CD4-positive, alpha-beta T cell (primary cell): ENCODE measurements at regions not wholly inside any gene's neighbourhood (a gene's known extent, or its start where the extent isn't known, plus 50 kb on each side); places are given as distances from the start of the nearest gene placed in this dataset.

ENCODE experiments used
- ATAC-seq: fragments of 200-7000 bp; cut with Tn5 transposase; one replicate; pipeline ENCODE4 v1.10.0; 2022; ENCODE audit warnings: mild to moderate bottlenecking; ENCODE audit not compliant: poor library complexity
- CTCF ChIA-PET: fragments of 350-600 bp; sonication (Branson Sonifier 250); formaldehyde crosslinking; loops from one replicate; lab custom pipeline; 2021; ENCODE audit warnings: antibody characterized with exemption, inconsistent platforms; lab: Charles Lee
- POLR2A ChIA-PET: fragments of 350-600 bp; sonication (Branson Sonifier 250); formaldehyde crosslinking; loops from one replicate; lab custom pipeline; 2021; ENCODE audit warnings: antibody characterized with exemption, inconsistent platforms; lab: Charles Lee
- DNase-seq, 14 experiments: peaks; one replicate each; pipeline ENCODE4 v3.0.0-alpha.2; 2013 to 2020; ENCODE audit warnings: mixed read lengths in 2 of 14
- H3K27ac ChIP-seq, 2 donors: one replicate each; pipeline versions ENCODE4 v1.5.1 to v1.7.0; 2013; ENCODE audit warnings: low read length in 2 of 2, low read depth in 1 of 2, mild to moderate bottlenecking in 1 of 2
- H3K27me3 ChIP-seq, 2 experiments: 1 replicate in 1 of 2; 2 replicates in 1 of 2; pipeline versions ENCODE4 v1.6.1 to v1.7.0; 2013; ENCODE audit warnings: low read length in 2 of 2, control low read depth in 1 of 2, mild to moderate bottlenecking in 1 of 2, moderate library complexity in 1 of 2; ENCODE audit not compliant: insufficient read depth in 2 of 2, control insufficient read depth in 1 of 2
- H3K36me3 ChIP-seq: one replicate; pipeline ENCODE4 v1.6.1; 2013; ENCODE audit warnings: low read length, control low read depth; ENCODE audit not compliant: insufficient read depth
- H3K4me1 ChIP-seq: one replicate; pipeline ENCODE4 v1.6.1; 2013; ENCODE audit warnings: low read length, control low read depth; ENCODE audit not compliant: insufficient read depth
- H3K4me3 ChIP-seq: one replicate; pipeline ENCODE4 v1.5.1; 2013; ENCODE audit warnings: mild to moderate bottlenecking, low read length, moderate library complexity
- H3K9me3 ChIP-seq, 2 experiments: 1 replicate in 1 of 2; 2 replicates in 1 of 2; pipeline versions ENCODE4 v1.6.1 to v1.7.0; 2013; ENCODE audit warnings: low read length in 2 of 2, mild to moderate bottlenecking in 2 of 2, control low read depth in 1 of 2, moderate library complexity in 1 of 2; ENCODE audit not compliant: control insufficient read depth in 1 of 2, insufficient read depth in 1 of 2
- H3K27ac Mint-ChIP-seq: one replicate; pipeline ENCODE4 v1.8.0; 2020; ENCODE audit warnings: mixed read lengths
- H3K27me3 Mint-ChIP-seq: one replicate; pipeline ENCODE4 v1.8.0; 2021; ENCODE audit warnings: mixed read lengths
- H3K36me3 Mint-ChIP-seq: one replicate; pipeline ENCODE4 v1.8.0; 2021; ENCODE audit warnings: low read depth, mixed read lengths
- H3K4me1 Mint-ChIP-seq: one replicate; pipeline ENCODE4 v1.8.0; 2021; ENCODE audit warnings: low read depth, mixed read lengths
- H3K4me3 Mint-ChIP-seq: one replicate; pipeline ENCODE4 v1.8.0; 2020; ENCODE audit warnings: mild to moderate bottlenecking, mixed read lengths
- H3K9me3 Mint-ChIP-seq: one replicate; pipeline ENCODE4 v1.8.0; 2020; ENCODE audit warnings: mixed read lengths
- intact Hi-C, 2 experiments: fragments of 100-400 bp; cut with DNase I in 1 of 2; cut with micrococcal nuclease in 1 of 2; formaldehyde crosslinking; loops; one replicate each; pipeline versions ENCODE4 v1.15.1 to v1.9.0; 2023 to 2025; cut with DNase I, micrococcal nuclease
- TF ChIP-seq, protein P1 (sequence below): fragments of 200-600 bp; IDR thresholded peaks from one replicate; pipeline ENCODE4 v1.8.0; 2022; ENCODE audit warnings: antibody characterized with exemption, mild to moderate bottlenecking

DNA sequence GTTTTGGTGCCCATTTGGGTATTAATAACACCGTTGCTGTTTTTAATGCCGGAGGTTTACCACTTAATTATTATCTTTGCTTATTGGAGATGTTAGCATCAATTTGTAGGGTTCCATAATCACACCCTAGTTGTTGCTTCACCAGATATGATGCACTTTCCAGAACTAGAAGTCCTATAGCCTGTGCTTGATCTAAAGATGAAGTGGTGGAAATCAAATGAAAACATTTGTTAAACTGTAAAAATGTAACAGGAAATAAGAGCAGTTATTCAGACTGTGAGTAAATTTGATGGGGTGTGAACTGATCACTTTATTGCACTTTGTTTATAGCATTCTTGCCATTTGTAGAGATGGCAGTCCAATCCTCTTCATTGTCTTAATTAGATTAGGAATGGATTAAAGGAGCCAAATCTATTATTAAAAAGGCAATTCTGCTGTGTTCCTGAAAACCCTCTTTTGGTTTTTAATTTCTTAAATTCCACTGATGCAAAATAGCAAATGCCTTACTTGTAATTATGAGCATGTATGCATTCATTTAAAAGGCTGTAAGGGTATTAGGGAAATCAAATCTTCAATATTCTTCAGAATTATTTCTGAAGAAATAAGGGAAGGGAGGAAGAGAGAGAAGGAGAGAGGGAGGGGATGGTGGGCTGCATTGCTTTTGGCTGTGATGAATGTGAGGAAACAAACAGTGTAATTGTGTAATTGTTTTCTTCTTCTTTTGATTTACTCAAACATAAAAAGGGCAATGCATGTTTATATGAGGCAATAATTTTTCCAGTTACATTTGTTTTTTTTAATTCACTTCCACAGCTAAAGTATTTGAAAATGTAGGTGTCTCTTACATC is 675.2 kb upstream of the WWC1 start:
- no peaks in the 10 kb centered on the region for H3K9me3 Mint-ChIP-seq
- H3K27ac Mint-ChIP-seq, result no peak overlapping the region
- no peaks in the 10 kb centered on the region for H3K27me3 Mint-ChIP-seq
- H3K4me1 Mint-ChIP-seq, result no peaks in the 10 kb centered on the region
- no peak overlapping the region for H3K4me3 ChIP-seq
- no peaks in the 10 kb centered on the region for H3K36me3 ChIP-seq
- no peak overlapping the region for H3K27ac ChIP-seq
- H3K4me3 Mint-ChIP-seq, result no peak overlapping the region
- ChIA-PET CTCF (no interaction called here), POLR2A (no interaction called here)
- DNase-seq (no peak), ATAC-seq (no peak)
- intact Hi-C loops, result no loop called here
- H3K36me3 Mint-ChIP-seq, result no peaks in the 10 kb centered on the region
- no peaks in the 10 kb centered on the region for H3K4me1 ChIP-seq
- TF ChIP-seq, protein P1, sequence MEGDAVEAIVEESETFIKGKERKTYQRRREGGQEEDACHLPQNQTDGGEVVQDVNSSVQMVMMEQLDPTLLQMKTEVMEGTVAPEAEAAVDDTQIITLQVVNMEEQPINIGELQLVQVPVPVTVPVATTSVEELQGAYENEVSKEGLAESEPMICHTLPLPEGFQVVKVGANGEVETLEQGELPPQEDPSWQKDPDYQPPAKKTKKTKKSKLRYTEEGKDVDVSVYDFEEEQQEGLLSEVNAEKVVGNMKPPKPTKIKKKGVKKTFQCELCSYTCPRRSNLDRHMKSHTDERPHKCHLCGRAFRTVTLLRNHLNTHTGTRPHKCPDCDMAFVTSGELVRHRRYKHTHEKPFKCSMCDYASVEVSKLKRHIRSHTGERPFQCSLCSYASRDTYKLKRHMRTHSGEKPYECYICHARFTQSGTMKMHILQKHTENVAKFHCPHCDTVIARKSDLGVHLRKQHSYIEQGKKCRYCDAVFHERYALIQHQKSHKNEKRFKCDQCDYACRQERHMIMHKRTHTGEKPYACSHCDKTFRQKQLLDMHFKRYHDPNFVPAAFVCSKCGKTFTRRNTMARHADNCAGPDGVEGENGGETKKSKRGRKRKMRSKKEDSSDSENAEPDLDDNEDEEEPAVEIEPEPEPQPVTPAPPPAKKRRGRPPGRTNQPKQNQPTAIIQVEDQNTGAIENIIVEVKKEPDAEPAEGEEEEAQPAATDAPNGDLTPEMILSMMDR, result no peak
- H3K9me3 ChIP-seq, result no peaks in the 10 kb centered on the region
- no peaks in the 10 kb centered on the region for H3K27me3 ChIP-seq

DNA sequence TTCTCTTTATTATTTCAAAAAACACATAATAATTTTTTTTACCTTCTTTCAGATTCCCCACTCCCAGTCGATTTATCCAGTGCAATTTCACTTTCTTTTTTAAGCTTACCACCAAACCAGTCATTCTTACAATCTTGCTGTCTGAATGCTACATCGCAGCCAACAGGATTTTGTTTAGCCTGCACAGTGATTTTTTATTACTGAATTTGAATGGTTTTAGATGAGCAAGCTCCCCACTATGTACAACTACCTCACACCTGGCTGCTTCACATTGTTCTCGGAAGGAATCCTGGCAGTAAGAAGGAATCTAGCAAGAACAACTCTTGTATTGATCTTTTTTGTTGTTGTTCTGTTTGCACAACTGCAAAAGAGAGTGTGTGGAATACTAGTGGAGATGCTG is 668.1 kb upstream of the WWC1 start:
- H3K4me1 ChIP-seq, result no peaks in the 10 kb centered on the region
- H3K9me3 ChIP-seq, result no peaks in the 10 kb centered on the region
- H3K4me3 ChIP-seq, result no peak overlapping the region
- Mint-ChIP-seq H3K9me3 (peaks cover 6% of the 10 kb centered on the region), H3K27ac (no peak overlapping the region), H3K4me1 (no peaks in the 10 kb centered on the region), H3K27me3 (no peaks in the 10 kb centered on the region), H3K4me3 (no peak overlapping the region), H3K36me3 (no peaks in the 10 kb centered on the region)
- POLR2A ChIA-PET, result no interaction called here
- ATAC-seq (no peak), DNase-seq (no peak)
- CTCF ChIA-PET, result no interaction called here
- intact Hi-C loops, result no loop called here
- H3K36me3 ChIP-seq, result no peaks in the 10 kb centered on the region
- no peak overlapping the region for H3K27ac ChIP-seq
- TF ChIP-seq, protein P1, result no peak
- no peaks in the 10 kb centered on the region for H3K27me3 ChIP-seq

DNA sequence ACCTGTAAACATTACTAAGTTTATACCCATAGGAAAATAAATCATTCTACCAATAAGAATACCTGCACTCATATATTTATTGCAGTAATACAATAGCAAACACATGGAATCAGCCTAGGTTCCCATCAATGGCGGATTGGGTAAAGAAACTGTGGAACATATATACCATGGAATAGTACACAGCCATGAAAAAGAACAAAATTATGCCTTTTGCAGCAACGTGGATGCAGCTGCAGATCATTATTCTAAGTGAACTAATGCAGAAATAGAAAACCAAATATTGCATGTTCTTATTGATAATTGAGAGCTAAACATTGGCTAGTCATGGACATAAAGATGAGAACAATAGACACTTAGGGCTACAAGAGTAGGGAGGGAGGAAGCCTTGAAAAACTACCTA is 667.4 kb upstream of the WWC1 start:
- no peak overlapping the region for H3K27ac ChIP-seq
- TF ChIP-seq, protein P1, result no peak
- H3K36me3 ChIP-seq, result no peaks in the 10 kb centered on the region
- intact Hi-C loops, result no loop called here
- no peaks in the 10 kb centered on the region for H3K9me3 ChIP-seq
- H3K27me3 Mint-ChIP-seq, result no peaks in the 10 kb centered on the region
- no peaks in the 10 kb centered on the region for H3K36me3 Mint-ChIP-seq
- no peak overlapping the region for H3K4me3 ChIP-seq
- ATAC-seq (no peak), DNase-seq (no peak)
- H3K27ac Mint-ChIP-seq, result no peak overlapping the region
- no peaks in the 10 kb centered on the region for H3K4me1 ChIP-seq
- POLR2A ChIA-PET, result no interaction called here
- H3K9me3 Mint-ChIP-seq, result peaks cover 6% of the 10 kb centered on the region
- H3K27me3 ChIP-seq, result no peaks in the 10 kb centered on the region
- CTCF ChIA-PET, result no interaction called here
- no peaks in the 10 kb centered on the region for H3K4me1 Mint-ChIP-seq
- no peak overlapping the region for H3K4me3 Mint-ChIP-seq
